Thyroid gland (tissue), 4 donors: ENCODE measurements at regions not wholly inside any gene's neighbourhood (a gene's known extent, or its start where the extent isn't known, plus 50 kb on each side); places are given as distances from the start of the nearest gene placed in this dataset.

Source experiments
- POLR2A ChIP-seq, 2 donors: fragments of 450-650 bp; IDR thresholded peaks; one replicate each; pipeline ENCODE4 v1.6.1; 2017; ENCODE audit warnings: antibody characterized with exemption in 2 of 2, mild to moderate bottlenecking in 2 of 2, moderate library complexity in 1 of 2
- TF ChIP-seq, protein P1 (sequence below), 6 experiments: fragments of 200-600 bp in 3 of 6; fragments of 450-650 bp in 3 of 6; sonication (generic) in 3 of 6; IDR thresholded peaks; one replicate each; pipeline ENCODE4 v1.5.1; 2016 to 2019; ENCODE audit warnings: antibody characterized with exemption in 6 of 6, mild to moderate bottlenecking in 2 of 6, inconsistent platforms in 1 of 6, moderate library complexity in 1 of 6

DNA sequence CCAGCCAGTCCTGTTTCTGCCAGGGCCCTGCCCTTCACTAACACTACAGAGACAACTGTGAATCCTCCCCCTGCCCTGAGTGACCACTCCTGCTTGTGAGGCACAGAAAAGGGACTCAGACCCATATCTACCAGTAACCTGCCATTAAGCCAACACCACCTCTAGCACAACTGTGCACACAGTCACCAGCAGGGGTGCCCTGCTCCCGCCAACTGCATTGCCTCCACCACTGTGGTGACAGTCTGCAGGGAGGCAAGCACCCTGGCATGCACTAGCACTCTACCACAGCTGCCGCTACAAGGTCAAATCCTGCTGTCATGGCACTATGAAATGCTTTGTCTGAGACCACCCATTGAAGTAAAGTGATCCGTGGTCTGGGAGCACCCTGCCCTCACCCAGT lies 1028.5 kb upstream of the CDH9 start:
- TF ChIP-seq, protein P1, sequence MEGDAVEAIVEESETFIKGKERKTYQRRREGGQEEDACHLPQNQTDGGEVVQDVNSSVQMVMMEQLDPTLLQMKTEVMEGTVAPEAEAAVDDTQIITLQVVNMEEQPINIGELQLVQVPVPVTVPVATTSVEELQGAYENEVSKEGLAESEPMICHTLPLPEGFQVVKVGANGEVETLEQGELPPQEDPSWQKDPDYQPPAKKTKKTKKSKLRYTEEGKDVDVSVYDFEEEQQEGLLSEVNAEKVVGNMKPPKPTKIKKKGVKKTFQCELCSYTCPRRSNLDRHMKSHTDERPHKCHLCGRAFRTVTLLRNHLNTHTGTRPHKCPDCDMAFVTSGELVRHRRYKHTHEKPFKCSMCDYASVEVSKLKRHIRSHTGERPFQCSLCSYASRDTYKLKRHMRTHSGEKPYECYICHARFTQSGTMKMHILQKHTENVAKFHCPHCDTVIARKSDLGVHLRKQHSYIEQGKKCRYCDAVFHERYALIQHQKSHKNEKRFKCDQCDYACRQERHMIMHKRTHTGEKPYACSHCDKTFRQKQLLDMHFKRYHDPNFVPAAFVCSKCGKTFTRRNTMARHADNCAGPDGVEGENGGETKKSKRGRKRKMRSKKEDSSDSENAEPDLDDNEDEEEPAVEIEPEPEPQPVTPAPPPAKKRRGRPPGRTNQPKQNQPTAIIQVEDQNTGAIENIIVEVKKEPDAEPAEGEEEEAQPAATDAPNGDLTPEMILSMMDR (IDR thresholded peaks at IDR 0.05) = no peak
- TF ChIP-seq POLR2A (IDR thresholded peaks at IDR 0.05) = no peak
